Cardiac fibroblast (primary cell): ENCODE measurements at regions not wholly inside any gene's neighbourhood (a gene's known extent, or its start where the extent isn't known, plus 50 kb on each side); places are given as distances from the start of the nearest gene placed in this dataset.
"Not testable (repeated sequence)": the region's sequence is repeated elsewhere in the genome, so short reads cannot be mapped to it uniquely, and the experiment has no call there.

Experiments
- DNase-seq, 2 donors: peaks; one replicate each; pipeline versions ENCODE4 v3.0.0 to v3.0.0-alpha.2; 2010; ENCODE audit warnings: low read depth in 2 of 2
- H3K4me3 ChIP-seq, 2 donors: replicated peaks in 1 of 2; 1 replicate in 1 of 2; 2 replicates in 1 of 2; pipeline ENCODE4 v1.5.1; 2011; ENCODE audit warnings: low read depth in 2 of 2, low read length in 2 of 2, mild to moderate bottlenecking in 2 of 2, moderate library complexity in 1 of 2
- TF ChIP-seq, protein P1 (sequence below): IDR thresholded peaks from one replicate; pipeline ENCODE4 v1.5.1; 2011; ENCODE audit warnings: low read depth, mild to moderate bottlenecking, low read length, inconsistent platforms

DNA sequence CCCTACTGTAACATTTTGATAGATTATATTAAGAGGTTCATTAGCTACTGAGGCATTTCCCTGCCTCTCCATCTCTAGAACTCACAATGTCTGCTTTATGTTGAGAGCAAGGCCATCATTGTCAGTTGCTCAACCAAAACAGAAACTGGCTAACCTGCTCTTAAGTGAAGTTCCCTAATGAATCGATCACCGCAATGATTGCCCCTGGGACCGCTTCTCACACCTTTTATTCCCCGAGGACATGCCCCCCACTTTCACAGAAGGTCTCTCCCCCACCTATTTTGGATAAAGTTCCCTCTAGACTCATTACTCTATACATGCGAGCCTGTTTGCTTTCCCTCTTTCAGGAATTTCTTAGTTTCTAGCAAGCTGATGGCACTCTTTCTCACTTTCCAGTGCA lies 108.8 kb downstream of the FAM217A start:
- TF ChIP-seq, protein P1, sequence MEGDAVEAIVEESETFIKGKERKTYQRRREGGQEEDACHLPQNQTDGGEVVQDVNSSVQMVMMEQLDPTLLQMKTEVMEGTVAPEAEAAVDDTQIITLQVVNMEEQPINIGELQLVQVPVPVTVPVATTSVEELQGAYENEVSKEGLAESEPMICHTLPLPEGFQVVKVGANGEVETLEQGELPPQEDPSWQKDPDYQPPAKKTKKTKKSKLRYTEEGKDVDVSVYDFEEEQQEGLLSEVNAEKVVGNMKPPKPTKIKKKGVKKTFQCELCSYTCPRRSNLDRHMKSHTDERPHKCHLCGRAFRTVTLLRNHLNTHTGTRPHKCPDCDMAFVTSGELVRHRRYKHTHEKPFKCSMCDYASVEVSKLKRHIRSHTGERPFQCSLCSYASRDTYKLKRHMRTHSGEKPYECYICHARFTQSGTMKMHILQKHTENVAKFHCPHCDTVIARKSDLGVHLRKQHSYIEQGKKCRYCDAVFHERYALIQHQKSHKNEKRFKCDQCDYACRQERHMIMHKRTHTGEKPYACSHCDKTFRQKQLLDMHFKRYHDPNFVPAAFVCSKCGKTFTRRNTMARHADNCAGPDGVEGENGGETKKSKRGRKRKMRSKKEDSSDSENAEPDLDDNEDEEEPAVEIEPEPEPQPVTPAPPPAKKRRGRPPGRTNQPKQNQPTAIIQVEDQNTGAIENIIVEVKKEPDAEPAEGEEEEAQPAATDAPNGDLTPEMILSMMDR: no peak
- H3K4me3 ChIP-seq: no peak overlapping the region
- no peak for DNase-seq

DNA sequence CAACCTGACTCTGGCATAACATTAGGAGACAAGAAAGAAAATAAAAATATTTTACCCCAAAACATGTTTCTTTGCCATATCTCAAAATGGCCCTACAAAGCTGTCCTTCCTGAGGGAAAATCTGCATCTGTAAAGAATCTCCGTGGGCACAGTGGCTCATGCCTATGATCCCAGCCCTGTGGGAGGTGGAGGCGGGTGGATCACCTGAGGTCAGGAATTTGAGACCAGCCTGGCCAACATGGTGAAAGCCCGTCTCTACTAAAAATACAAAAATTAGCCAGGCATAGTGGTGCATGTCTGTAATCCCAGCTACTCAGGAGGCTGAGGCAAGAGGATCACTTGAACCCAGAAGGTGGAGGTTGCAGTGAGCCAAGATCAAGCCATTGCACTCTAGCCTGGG lies 105.8 kb downstream of the FAM217A start:
- DNase-seq, H3K4me3 ChIP-seq: not testable (repeated sequence)

DNA sequence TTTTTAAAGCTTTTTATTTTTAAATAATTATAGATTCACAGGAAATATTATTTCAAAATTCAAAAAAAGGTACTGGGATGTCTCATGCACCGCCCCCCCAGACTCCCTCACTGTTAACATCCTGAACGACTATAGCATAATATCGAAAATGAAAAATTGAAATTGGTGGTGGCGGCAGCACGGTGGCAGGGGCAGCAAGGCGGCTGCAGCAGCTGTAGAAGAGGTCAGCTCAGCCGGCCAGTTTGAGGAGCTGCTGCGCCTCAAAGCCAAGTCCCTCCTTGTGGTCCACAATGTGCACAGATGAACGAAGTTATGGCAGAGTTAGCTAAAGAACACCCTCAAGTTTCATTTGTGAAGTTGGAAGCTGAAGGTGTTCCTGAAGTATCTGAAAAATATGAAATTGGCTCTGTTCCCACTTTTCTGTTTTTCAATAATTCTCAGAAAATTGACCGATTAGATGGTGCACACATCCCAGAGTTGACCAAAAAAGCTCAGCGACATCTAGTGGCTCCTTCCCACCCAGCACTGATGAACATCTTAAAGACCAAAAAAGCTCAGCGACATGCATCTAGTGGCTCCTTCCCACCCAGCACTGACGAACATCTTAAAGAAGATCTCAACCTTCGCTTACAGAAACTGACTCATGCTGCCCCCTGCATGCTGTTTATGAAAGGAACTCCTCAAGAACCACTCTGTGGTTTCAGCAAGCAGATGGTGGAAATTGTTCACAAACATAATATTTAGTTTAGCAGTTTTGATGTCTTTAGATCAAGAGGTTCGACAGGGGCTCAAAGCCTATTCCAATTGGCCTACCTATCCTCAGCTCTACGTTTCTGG lies 100.8 kb downstream of the FAM217A start:
- DNase-seq: peak; percentile 92 to 95
- no peak overlapping the region for H3K4me3 ChIP-seq
- TF ChIP-seq, protein P1: peak; percentile 74

DNA sequence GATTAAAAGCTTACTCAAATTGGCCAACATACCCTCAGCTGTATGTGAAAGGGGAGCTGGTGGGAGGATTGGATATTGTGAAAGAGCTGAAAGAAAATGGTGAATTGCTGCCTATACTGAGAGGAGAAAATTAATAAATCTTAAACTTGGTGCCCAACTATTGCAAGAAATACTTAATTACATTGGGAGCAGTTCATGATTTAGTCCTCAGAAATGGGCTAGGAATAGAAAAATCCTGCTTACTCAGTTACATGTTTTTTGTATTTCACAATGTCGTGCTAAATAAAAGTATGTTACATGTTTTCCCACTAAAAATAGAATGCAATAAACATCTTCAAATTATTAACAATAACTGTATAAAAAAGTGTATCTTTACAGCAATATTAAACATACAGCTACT lies 100.0 kb downstream of the FAM217A start:
- H3K4me3 ChIP-seq, DNase-seq: not testable (repeated sequence)

DNA sequence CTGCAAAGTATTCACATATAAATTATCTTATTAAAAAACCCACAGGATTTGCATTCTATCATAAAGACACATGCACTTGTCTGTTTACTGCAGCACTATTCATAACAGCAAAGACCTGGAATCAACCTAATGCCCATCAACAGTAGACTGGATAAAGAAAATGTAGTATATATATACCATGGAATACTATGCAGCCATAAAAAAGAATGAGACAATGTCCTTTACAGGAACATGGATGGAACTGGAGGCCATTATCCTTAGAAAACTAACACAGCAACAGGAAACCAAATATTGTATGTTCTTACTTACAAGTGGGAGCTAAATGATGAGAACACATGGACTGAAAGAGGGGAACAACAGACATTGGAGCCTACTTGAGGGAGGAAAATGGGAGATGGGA lies 97.0 kb downstream of the FAM217A start:
- DNase-seq: no peak
- TF ChIP-seq, protein P1: no peak
- no peak overlapping the region for H3K4me3 ChIP-seq

DNA sequence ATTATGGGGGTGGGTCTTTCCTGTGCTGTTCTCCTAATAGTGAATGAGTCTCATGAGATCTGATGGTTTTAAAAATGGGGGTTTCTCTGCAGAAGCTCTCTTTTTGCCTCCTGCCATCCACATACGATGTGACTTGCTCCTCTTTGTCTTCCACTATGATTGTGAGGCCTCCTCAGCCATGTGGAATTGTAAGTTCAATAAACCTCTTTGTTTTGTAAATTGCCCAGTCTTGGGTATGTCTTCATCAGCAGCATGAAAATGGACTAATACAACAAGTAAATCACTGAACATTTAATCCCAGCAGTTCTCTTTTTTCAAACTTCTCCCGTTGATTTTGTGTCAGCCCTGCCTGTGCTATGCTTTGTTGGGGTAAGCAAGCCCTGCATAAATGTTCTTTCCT lies 95.2 kb downstream of the FAM217A start:
- no peak overlapping the region for H3K4me3 ChIP-seq

DNA sequence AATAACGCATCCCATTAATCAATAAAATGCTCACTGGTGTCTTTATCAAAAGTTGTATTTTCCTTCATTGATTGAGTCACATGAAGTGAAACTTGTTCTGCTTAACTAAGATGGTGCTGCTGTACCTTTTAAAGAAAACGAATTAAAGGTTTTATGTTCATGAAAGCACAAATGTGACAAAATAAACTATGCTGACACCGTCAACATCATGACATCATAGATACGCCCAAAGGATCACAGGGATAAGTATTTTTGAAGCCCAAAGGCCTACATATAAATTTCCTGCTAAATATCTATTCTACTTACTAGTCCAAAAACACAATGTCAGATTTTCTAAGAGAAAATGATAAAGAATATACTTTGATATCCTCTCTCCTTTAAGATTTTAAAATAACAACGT lies 94.4 kb downstream of the FAM217A start:
- no peak overlapping the region for H3K4me3 ChIP-seq
- TF ChIP-seq, protein P1: no peak
- no peak for DNase-seq

More for the DNA sequence above, 95.2 kb downstream of the FAM217A start:
- TF ChIP-seq, protein P1: no peak
- DNase-seq: no peak

DNA sequence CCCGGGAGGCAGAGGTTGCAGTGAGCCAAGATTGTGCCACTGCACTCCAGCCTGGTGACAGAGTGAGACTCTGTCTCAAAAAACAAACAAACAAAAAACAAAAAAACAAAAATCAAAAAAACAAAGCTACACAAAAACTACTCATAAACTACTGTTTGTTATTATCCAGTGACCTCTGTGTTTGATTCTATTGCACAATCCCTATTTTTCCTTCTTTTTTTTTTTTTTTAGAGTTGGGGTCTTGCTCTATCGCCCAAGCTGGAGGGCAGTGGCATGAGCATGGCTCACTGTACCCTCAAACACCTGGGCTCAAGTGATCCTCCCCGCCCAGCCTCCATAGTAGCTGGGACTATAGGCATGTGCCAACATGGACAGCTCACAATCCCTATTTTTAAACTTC lies 92.7 kb downstream of the FAM217A start:
- TF ChIP-seq, protein P1: no peak
- no peak for DNase-seq

More for the DNA sequence above, 92.7 kb downstream of the FAM217A start:
- no peak overlapping the region for H3K4me3 ChIP-seq
